ENCODE measurements at regions not wholly inside any gene's neighbourhood (a gene's known extent, or its start where the extent isn't known, plus 50 kb on each side); places are given as distances from the start of the nearest gene placed in this dataset.

DNA sequence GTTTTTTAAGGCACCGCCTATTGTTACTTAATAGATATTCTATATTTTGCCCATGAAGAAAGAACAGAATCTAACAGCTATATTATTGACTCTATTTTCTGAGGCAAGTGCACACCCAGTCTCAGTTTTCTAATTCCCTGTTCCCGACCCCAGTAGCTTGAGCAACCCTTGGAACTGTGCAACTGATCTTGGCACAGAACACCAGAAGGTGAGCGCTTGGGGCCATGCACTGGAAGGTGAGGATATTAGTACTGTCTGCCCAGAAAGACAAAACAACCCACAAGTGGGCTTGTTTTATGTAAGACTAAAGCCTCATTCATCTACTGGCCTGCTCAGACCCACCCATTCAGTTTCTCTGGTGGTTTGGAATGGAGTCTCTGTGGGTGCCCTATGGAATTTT lies 188.8 kb upstream of the LINC00305 start:
- no peak overlapping the region for H3K27ac ChIP-seq (ENCODE audit: low read depth, low read length)
- H3K9me3 ChIP-seq (ENCODE audit: control insufficient read depth in 5 of 5, low read length in 5 of 5): no peaks in the 10 kb centered on the region
- no peak overlapping the region for H3K9ac ChIP-seq (ENCODE audit: low read length in 5 of 5)
- peaks cover 0 to 6% (median 0%) of the 10 kb centered on the region in 5 donors for H3K4me1 ChIP-seq (ENCODE audit: control insufficient read depth in 5 of 5, insufficient read depth in 5 of 5, low read length in 5 of 5)
- H3K27me3 ChIP-seq (ENCODE audit: control insufficient read depth in 5 of 5, insufficient read depth in 4 of 5, low read length in 5 of 5): no peaks in the 10 kb centered on the region
- no peaks in the 10 kb centered on the region for H3K36me3 ChIP-seq (ENCODE audit: control insufficient read depth in 5 of 5, insufficient read depth in 5 of 5, low read length in 5 of 5)
- H3K4me3 ChIP-seq (ENCODE audit: low read depth in 1 of 5, low read length in 5 of 5): no peak overlapping the region

- no peak overlapping the region for H3K9ac ChIP-seq (ENCODE audit: low read length in 5 of 5)
- H3K36me3 ChIP-seq (ENCODE audit: control insufficient read depth in 5 of 5, insufficient read depth in 5 of 5, low read length in 5 of 5): no peaks in the 10 kb centered on the region
- H3K4me3 ChIP-seq (ENCODE audit: low read depth in 1 of 5, low read length in 5 of 5): no peak overlapping the region
- no peaks in the 10 kb centered on the region for H3K27me3 ChIP-seq (ENCODE audit: control insufficient read depth in 5 of 5, insufficient read depth in 4 of 5, low read length in 5 of 5)
- H3K27ac ChIP-seq (ENCODE audit: low read depth, low read length): no peak overlapping the region
- peaks cover 0 to 12% (median 0%) of the 10 kb centered on the region in 5 donors for H3K4me1 ChIP-seq (ENCODE audit: control insufficient read depth in 5 of 5, insufficient read depth in 5 of 5, low read length in 5 of 5)
- H3K9me3 ChIP-seq (ENCODE audit: control insufficient read depth in 5 of 5, low read length in 5 of 5): no peaks in the 10 kb centered on the region
Measured at GRCh38 chr18:64337018-64337417, 188.1 kb upstream of the LINC00305 start.

- no peak overlapping the region for H3K4me3 ChIP-seq (ENCODE audit: low read depth in 1 of 5, low read length in 5 of 5)
- H3K9me3 ChIP-seq (ENCODE audit: control insufficient read depth in 5 of 5, low read length in 5 of 5): no peaks in the 10 kb centered on the region
- no peaks in the 10 kb centered on the region for H3K36me3 ChIP-seq (ENCODE audit: control insufficient read depth in 5 of 5, insufficient read depth in 5 of 5, low read length in 5 of 5)
- no peaks in the 10 kb centered on the region for H3K27me3 ChIP-seq (ENCODE audit: control insufficient read depth in 5 of 5, insufficient read depth in 4 of 5, low read length in 5 of 5)
- no peak overlapping the region for H3K27ac ChIP-seq (ENCODE audit: low read depth, low read length)
- no peak overlapping the region for H3K9ac ChIP-seq (ENCODE audit: low read length in 5 of 5)
- peaks cover 0 to 17% (median 0%) of the 10 kb centered on the region in 5 donors for H3K4me1 ChIP-seq (ENCODE audit: control insufficient read depth in 5 of 5, insufficient read depth in 5 of 5, low read length in 5 of 5)
Measured at GRCh38 chr18:64334748-64335147, 185.9 kb upstream of the LINC00305 start.

DNA sequence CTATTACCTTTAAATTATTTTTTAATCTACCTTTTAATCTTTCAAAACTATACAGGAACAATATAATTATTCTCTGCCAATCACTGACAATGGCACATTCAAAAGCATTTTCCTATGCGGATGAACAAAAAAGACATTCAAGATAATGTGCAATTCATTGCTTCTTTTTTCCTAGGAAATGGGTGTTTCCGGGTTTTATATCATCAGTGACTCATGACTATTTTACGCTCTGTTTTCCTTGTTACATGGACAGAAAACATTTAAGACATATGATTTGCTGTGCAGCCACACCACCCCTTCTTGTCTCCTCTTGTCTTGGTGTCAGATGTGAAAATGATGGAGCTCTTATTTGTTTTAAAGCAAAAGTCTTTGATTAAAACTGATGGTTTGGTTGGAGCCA lies 184.7 kb upstream of the LINC00305 start:
- no peak overlapping the region for H3K9ac ChIP-seq (ENCODE audit: low read length in 5 of 5)
- no peak overlapping the region for H3K27ac ChIP-seq (ENCODE audit: low read depth, low read length)
- peaks cover 0 to 17% (median 0%) of the 10 kb centered on the region in 5 donors for H3K4me1 ChIP-seq (ENCODE audit: control insufficient read depth in 5 of 5, insufficient read depth in 5 of 5, low read length in 5 of 5)
- H3K36me3 ChIP-seq (ENCODE audit: control insufficient read depth in 5 of 5, insufficient read depth in 5 of 5, low read length in 5 of 5): no peaks in the 10 kb centered on the region
- no peak overlapping the region for H3K4me3 ChIP-seq (ENCODE audit: low read depth in 1 of 5, low read length in 5 of 5)
- H3K9me3 ChIP-seq (ENCODE audit: control insufficient read depth in 5 of 5, low read length in 5 of 5): no peaks in the 10 kb centered on the region
- no peaks in the 10 kb centered on the region for H3K27me3 ChIP-seq (ENCODE audit: control insufficient read depth in 5 of 5, insufficient read depth in 4 of 5, low read length in 5 of 5)

GRCh38 chr18:64332835-64333234 lies 183.9 kb upstream of the LINC00305 start:
- Histone ChIP-seq H3K27ac (ENCODE audit: low read depth, low read length) (no peak overlapping the region), H3K9ac (ENCODE audit: low read length in 5 of 5) (no peak overlapping the region), H3K4me3 (ENCODE audit: low read depth in 1 of 5, low read length in 5 of 5) (no peak overlapping the region)

DNA sequence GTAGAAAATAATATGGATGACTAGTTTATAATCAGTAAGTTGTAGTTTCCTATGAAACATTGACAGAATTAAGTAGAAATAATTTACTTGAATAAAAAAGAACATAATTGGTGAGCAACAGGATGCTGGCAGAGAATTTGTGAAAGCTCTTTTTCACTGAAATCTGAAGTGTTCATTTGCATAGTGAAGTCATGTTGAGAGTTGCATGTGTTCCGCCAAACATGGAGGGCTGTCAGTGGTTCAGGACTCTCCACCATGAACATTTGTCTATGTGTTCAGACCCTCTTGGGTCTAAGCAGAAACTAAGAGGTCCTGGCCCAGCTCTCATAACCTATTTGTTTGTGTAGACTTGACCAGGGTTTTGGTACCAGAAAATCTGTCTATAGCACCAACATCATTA lies 182.5 kb upstream of the LINC00305 start:
- no peak overlapping the region for H3K9ac ChIP-seq (ENCODE audit: low read length in 5 of 5)

More at GRCh38 chr18:64332835-64333234, 183.9 kb upstream of the LINC00305 start:
- H3K36me3 ChIP-seq (ENCODE audit: control insufficient read depth in 5 of 5, insufficient read depth in 5 of 5, low read length in 5 of 5): no peaks in the 10 kb centered on the region
- H3K9me3 ChIP-seq (ENCODE audit: control insufficient read depth in 5 of 5, low read length in 5 of 5): no peaks in the 10 kb centered on the region
- peaks cover 0 to 17% (median 0%) of the 10 kb centered on the region in 5 donors for H3K4me1 ChIP-seq (ENCODE audit: control insufficient read depth in 5 of 5, insufficient read depth in 5 of 5, low read length in 5 of 5)
- H3K27me3 ChIP-seq (ENCODE audit: control insufficient read depth in 5 of 5, insufficient read depth in 4 of 5, low read length in 5 of 5): no peaks in the 10 kb centered on the region

GRCh38 chr18:64330931-64331330 lies 182.0 kb upstream of the LINC00305 start:
- Histone ChIP-seq H3K9ac (ENCODE audit: low read length in 5 of 5) (no peak overlapping the region), H3K27me3 (ENCODE audit: control insufficient read depth in 5 of 5, insufficient read depth in 4 of 5, low read length in 5 of 5) (no peaks in the 10 kb centered on the region), H3K4me1 (ENCODE audit: control insufficient read depth in 5 of 5, insufficient read depth in 5 of 5, low read length in 5 of 5) (peaks cover 0 to 17% (median 0%) of the 10 kb centered on the region in 5 donors), H3K9me3 (ENCODE audit: control insufficient read depth in 5 of 5, low read length in 5 of 5) (no peaks in the 10 kb centered on the region), H3K4me3 (ENCODE audit: low read depth in 1 of 5, low read length in 5 of 5) (no peak overlapping the region), H3K27ac (ENCODE audit: low read depth, low read length) (no peak overlapping the region), H3K36me3 (ENCODE audit: control insufficient read depth in 5 of 5, insufficient read depth in 5 of 5, low read length in 5 of 5) (no peaks in the 10 kb centered on the region)

More for the DNA sequence above, 182.5 kb upstream of the LINC00305 start:
- Histone ChIP-seq H3K4me3 (ENCODE audit: low read depth in 1 of 5, low read length in 5 of 5) (no peak overlapping the region), H3K27me3 (ENCODE audit: control insufficient read depth in 5 of 5, insufficient read depth in 4 of 5, low read length in 5 of 5) (no peaks in the 10 kb centered on the region), H3K4me1 (ENCODE audit: control insufficient read depth in 5 of 5, insufficient read depth in 5 of 5, low read length in 5 of 5) (peaks cover 0 to 17% (median 0%) of the 10 kb centered on the region in 5 donors), H3K36me3 (ENCODE audit: control insufficient read depth in 5 of 5, insufficient read depth in 5 of 5, low read length in 5 of 5) (no peaks in the 10 kb centered on the region), H3K27ac (ENCODE audit: low read depth, low read length) (no peak overlapping the region), H3K9me3 (ENCODE audit: control insufficient read depth in 5 of 5, low read length in 5 of 5) (no peaks in the 10 kb centered on the region)

GRCh38 chr18:64330161-64330560 lies 181.3 kb upstream of the LINC00305 start:
- peaks cover 0 to 17% (median 0%) of the 10 kb centered on the region in 5 donors for H3K4me1 ChIP-seq (ENCODE audit: control insufficient read depth in 5 of 5, insufficient read depth in 5 of 5, low read length in 5 of 5)
- no peak overlapping the region for H3K27ac ChIP-seq (ENCODE audit: low read depth, low read length)
- H3K9ac ChIP-seq (ENCODE audit: low read length in 5 of 5): no peak overlapping the region
- H3K36me3 ChIP-seq (ENCODE audit: control insufficient read depth in 5 of 5, insufficient read depth in 5 of 5, low read length in 5 of 5): no peaks in the 10 kb centered on the region
- H3K9me3 ChIP-seq (ENCODE audit: control insufficient read depth in 5 of 5, low read length in 5 of 5): no peaks in the 10 kb centered on the region
- no peaks in the 10 kb centered on the region for H3K27me3 ChIP-seq (ENCODE audit: control insufficient read depth in 5 of 5, insufficient read depth in 4 of 5, low read length in 5 of 5)
- H3K4me3 ChIP-seq (ENCODE audit: low read depth in 1 of 5, low read length in 5 of 5): no peak overlapping the region

- H3K27ac ChIP-seq (ENCODE audit: low read depth, low read length): no peak overlapping the region
- no peak overlapping the region for H3K4me3 ChIP-seq (ENCODE audit: low read depth in 1 of 5, low read length in 5 of 5)
- no peak overlapping the region for H3K9ac ChIP-seq (ENCODE audit: low read length in 5 of 5)
- no peaks in the 10 kb centered on the region for H3K4me1 ChIP-seq (ENCODE audit: control insufficient read depth in 5 of 5, insufficient read depth in 5 of 5, low read length in 5 of 5)
- H3K36me3 ChIP-seq (ENCODE audit: control insufficient read depth in 5 of 5, insufficient read depth in 5 of 5, low read length in 5 of 5): no peaks in the 10 kb centered on the region
- H3K27me3 ChIP-seq (ENCODE audit: control insufficient read depth in 5 of 5, insufficient read depth in 4 of 5, low read length in 5 of 5): no peaks in the 10 kb centered on the region
- H3K9me3 ChIP-seq (ENCODE audit: control insufficient read depth in 5 of 5, low read length in 5 of 5): peaks cover 0 to 2% (median 0%) of the 10 kb centered on the region in 5 donors
Measured at GRCh38 chr18:64322189-64322588, 173.3 kb upstream of the LINC00305 start.

DNA sequence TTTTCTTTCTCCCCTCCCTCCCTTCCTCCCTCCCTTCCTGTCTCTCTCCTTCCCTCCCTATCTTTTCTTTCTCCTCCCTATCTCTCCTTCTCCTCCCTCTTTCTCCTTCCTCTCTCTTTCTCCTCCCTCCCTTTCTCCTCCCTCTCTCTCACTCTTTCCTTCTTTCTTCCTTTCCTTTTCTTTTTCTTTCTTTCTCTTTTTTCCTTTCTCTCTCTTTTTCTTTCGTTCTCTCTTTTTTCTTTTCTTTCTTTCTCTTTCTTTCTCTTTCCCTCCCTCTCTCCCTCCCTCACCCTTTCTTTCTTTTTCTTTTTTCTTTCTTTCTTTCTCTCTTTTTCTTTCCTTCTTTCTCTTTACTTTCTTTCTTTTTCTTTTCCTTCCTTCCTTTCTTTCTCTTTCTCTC lies 169.7 kb upstream of the LINC00305 start:
- Histone ChIP-seq H3K4me1 (ENCODE audit: control insufficient read depth in 5 of 5, insufficient read depth in 5 of 5, low read length in 5 of 5) (no peaks in the 10 kb centered on the region), H3K9me3 (ENCODE audit: control insufficient read depth in 5 of 5, low read length in 5 of 5) (peaks cover 0 to 8% (median 0%) of the 10 kb centered on the region in 5 donors)

DNA sequence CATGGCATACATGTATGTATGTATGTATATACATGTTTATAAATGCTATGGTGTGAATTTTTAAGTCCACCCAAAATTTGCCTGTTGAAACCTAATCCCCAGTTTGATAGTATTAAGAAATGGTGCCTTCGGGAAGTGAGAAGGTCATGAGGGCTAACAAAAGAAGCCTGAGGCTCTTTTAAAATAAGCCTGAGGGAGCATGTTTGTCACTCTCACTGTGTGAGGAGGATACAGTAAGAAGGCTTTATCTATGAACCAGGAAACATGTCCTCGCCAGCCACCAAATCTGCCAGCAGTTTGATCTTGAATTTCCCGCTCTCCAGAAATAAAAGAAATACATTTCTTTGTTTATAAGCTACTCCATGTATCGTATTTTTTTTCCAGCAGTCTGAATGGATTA lies 163.0 kb upstream of the LINC00305 start:
- Histone ChIP-seq H3K27me3 (ENCODE audit: control insufficient read depth in 5 of 5, insufficient read depth in 4 of 5, low read length in 5 of 5) (no peaks in the 10 kb centered on the region), H3K9ac (ENCODE audit: low read length in 5 of 5) (no peak overlapping the region), H3K36me3 (ENCODE audit: control insufficient read depth in 5 of 5, insufficient read depth in 5 of 5, low read length in 5 of 5) (no peaks in the 10 kb centered on the region), H3K4me1 (ENCODE audit: control insufficient read depth in 5 of 5, insufficient read depth in 5 of 5, low read length in 5 of 5) (no peaks in the 10 kb centered on the region), H3K27ac (ENCODE audit: low read depth, low read length) (no peak overlapping the region), H3K9me3 (ENCODE audit: control insufficient read depth in 5 of 5, low read length in 5 of 5) (peaks cover 0 to 4% (median 0%) of the 10 kb centered on the region in 5 donors), H3K4me3 (ENCODE audit: low read depth in 1 of 5, low read length in 5 of 5) (no peak overlapping the region)

More for the DNA sequence above, 169.7 kb upstream of the LINC00305 start:
- H3K27ac ChIP-seq (ENCODE audit: low read depth, low read length): no peak overlapping the region
- no peaks in the 10 kb centered on the region for H3K27me3 ChIP-seq (ENCODE audit: control insufficient read depth in 5 of 5, insufficient read depth in 4 of 5, low read length in 5 of 5)
- H3K9ac ChIP-seq (ENCODE audit: low read length in 5 of 5): no peak overlapping the region
- no peak overlapping the region for H3K4me3 ChIP-seq (ENCODE audit: low read depth in 1 of 5, low read length in 5 of 5)
- no peaks in the 10 kb centered on the region for H3K36me3 ChIP-seq (ENCODE audit: control insufficient read depth in 5 of 5, insufficient read depth in 5 of 5, low read length in 5 of 5)
